Fibroblast of lung (primary cell): ENCODE measurements at regions not wholly inside any gene's neighbourhood (a gene's known extent, or its start where the extent isn't known, plus 50 kb on each side); places are given as distances from the start of the nearest gene placed in this dataset.

ENCODE experiments used
- DNase-seq, 2 donors: peaks; one replicate each; pipeline versions ENCODE4 v3.0.0 to v3.0.0-alpha.2; 2010; ENCODE audit warnings: low read depth in 2 of 2
- H2AFZ ChIP-seq: 2 replicates; pipeline ENCODE4 v1.5.1; 2012; ENCODE audit warnings: low read length, control low read depth, inconsistent platforms
- H3K27ac ChIP-seq: 2 replicates; pipeline ENCODE4 v1.5.1; 2011; ENCODE audit warnings: low read length, control low read depth; ENCODE audit not compliant: insufficient read depth
- H3K27me3 ChIP-seq: 2 replicates; pipeline ENCODE4 v1.5.1; 2011; ENCODE audit warnings: mild to moderate bottlenecking, low read length; ENCODE audit not compliant: control insufficient read depth, insufficient read depth
- H3K36me3 ChIP-seq: 2 replicates; pipeline ENCODE4 v1.5.1; 2011; ENCODE audit warnings: low read length; ENCODE audit not compliant: control insufficient read depth, insufficient read depth
- H3K4me1 ChIP-seq: 2 replicates; pipeline ENCODE4 v1.5.1; 2011; ENCODE audit warnings: low read length; ENCODE audit not compliant: control insufficient read depth, insufficient read depth; ENCODE audit errors: extremely low read depth
- H3K4me2 ChIP-seq: 2 replicates; pipeline ENCODE4 v1.5.1; 2011; ENCODE audit warnings: low read length, control low read depth; ENCODE audit not compliant: insufficient read depth; ENCODE audit errors: extremely low read depth
- H3K4me3 ChIP-seq, 4 experiments: fragments of 200-600 bp in 1 of 4; sonication (generic) in 1 of 4; replicated peaks in 1 of 4; 2 replicates each; pipeline ENCODE4 v1.5.1; 2011 to 2016; ENCODE audit warnings: low read length in 4 of 4, low read depth in 3 of 4, mild to moderate bottlenecking in 3 of 4, control low read depth in 2 of 4, inconsistent platforms in 1 of 4, mixed read lengths in 1 of 4; ENCODE audit not compliant: insufficient read depth in 1 of 4; ENCODE audit errors: control extremely low read depth in 1 of 4
- H3K79me2 ChIP-seq: 2 replicates; pipeline ENCODE4 v1.5.1; 2012; ENCODE audit warnings: mild to moderate bottlenecking, low read length, inconsistent platforms; ENCODE audit not compliant: control insufficient read depth, insufficient read depth
- H3K9ac ChIP-seq: 2 replicates; pipeline ENCODE4 v1.5.1; 2011; ENCODE audit warnings: mild to moderate bottlenecking, low read length, control low read depth; ENCODE audit not compliant: insufficient read depth
- H3K9me3 ChIP-seq: 2 replicates; pipeline ENCODE4 v1.5.1; 2012; ENCODE audit warnings: low read depth, low read length; ENCODE audit not compliant: control insufficient read depth, insufficient read depth
- H4K20me1 ChIP-seq: 2 replicates; pipeline ENCODE4 v1.5.1; 2011; ENCODE audit warnings: low read length; ENCODE audit not compliant: control insufficient read depth, insufficient read depth; ENCODE audit errors: extremely low read depth
- CTCF ChIP-seq, 2 donors: IDR thresholded peaks in 1 of 2; conservative IDR thresholded peaks in 1 of 2; 1 replicate in 1 of 2; 2 replicates in 1 of 2; pipeline ENCODE4 v1.5.1; 2011 to 2012; ENCODE audit warnings: low read length in 2 of 2, control low read depth in 1 of 2, inconsistent platforms in 1 of 2, low read depth in 1 of 2, mild to moderate bottlenecking in 1 of 2
- EZH2 ChIP-seq: IDR thresholded peaks from 2 replicates; pipeline ENCODE4 v1.5.1; 2012; ENCODE audit warnings: low read length, control low read depth, mild to moderate bottlenecking; ENCODE audit errors: missing control alignments

GRCh38 chr3:76369170-76369569, 583.8 kb upstream of the ZNF717 start:
- peak; percentile 25 to 59 for DNase-seq
- no peaks in the 10 kb centered on the region for H3K79me2 ChIP-seq
- no peaks in the 10 kb centered on the region for H4K20me1 ChIP-seq
- H3K4me1 ChIP-seq, result no peaks in the 10 kb centered on the region
- no peaks in the 10 kb centered on the region for H3K36me3 ChIP-seq
- H3K9me3 ChIP-seq, result no peaks in the 10 kb centered on the region
- no peak overlapping the region for H2AFZ ChIP-seq
- H3K27ac ChIP-seq, result no peak overlapping the region
- H3K4me2 ChIP-seq, result no peak overlapping the region
- H3K9ac ChIP-seq, result no peak overlapping the region
- TF ChIP-seq CTCF (conservative IDR thresholded peaks at IDR 0.05 in 1 of 2, IDR thresholded peaks at IDR 0.05 in 1 of 2; ENCODE audit: low read depth in 1 of 2, low read length in 2 of 2) (peak; percentile 36 to 56), EZH2 (no peak)
- no peak overlapping the region for H3K4me3 ChIP-seq
- H3K27me3 ChIP-seq, result no peaks in the 10 kb centered on the region

DNA sequence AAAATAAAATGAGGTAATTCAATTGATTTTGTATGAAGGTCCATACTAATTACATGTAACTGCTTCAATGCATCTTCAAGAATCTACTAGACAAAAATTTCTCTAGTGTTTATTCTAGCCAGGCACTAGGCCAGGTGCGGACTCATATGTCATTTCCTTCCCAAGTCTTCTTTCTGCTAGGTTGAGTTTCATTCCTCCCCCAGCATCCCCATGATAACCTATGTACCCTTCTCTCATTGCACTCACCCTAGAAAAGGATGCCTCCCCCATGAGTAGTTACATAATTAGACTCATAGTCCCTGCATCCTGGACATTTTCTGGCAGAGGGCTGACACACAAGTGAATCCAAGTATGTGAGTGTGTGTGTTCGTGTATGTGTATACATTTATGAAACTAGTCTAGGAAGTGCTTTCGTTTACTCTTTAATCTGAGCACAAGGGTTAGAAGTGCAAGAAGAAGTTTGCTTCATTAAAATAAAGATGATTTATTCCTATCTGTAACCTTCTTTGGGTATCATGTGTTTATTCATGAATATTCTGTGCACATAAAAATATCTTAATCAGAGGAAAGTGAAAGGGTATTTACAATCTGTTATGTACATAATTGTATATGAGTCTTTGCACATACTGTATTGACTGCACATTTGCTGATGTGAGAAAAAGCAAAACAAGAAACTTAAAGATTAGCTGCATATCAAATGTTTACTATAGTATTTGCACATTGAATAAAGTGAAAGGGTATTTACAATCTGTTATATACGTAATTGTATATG, 585.6 kb upstream of the ZNF717 start:
- TF ChIP-seq EZH2, result no peak
- TF ChIP-seq CTCF (conservative IDR thresholded peaks at IDR 0.05 in 1 of 2, IDR thresholded peaks at IDR 0.05 in 1 of 2; ENCODE audit: low read depth in 1 of 2, low read length in 2 of 2), result no peak
- Histone ChIP-seq H3K79me2 (no peaks in the 10 kb centered on the region), H2AFZ (no peak overlapping the region), H3K4me3 (no peak overlapping the region), H3K4me2 (no peak overlapping the region), H3K9me3 (no peaks in the 10 kb centered on the region), H3K4me1 (no peaks in the 10 kb centered on the region), H3K9ac (no peak overlapping the region), H3K27ac (no peak overlapping the region), H3K27me3 (no peaks in the 10 kb centered on the region), H3K36me3 (no peaks in the 10 kb centered on the region), H4K20me1 (no peaks in the 10 kb centered on the region)
- DNase-seq, result peak; percentile 0 to 2

DNA sequence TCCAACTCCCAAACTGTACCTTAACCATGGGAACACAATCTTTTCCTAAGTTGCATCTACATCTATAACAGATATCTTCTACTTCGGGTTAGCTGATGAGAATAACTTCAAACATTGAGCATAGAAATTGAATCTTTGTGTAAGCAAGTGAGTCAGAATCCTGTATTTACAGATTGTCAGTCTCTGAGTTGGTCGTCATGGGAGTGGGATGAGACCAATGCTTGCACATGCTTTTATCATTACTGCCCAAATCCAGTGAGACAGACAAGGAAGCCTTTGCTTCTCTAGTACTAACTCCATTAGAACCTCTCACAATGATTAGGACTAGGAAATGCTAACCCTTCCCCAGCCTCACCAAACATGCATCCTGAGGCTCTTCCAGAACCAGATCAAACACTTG, 587.1 kb upstream of the ZNF717 start:
- Histone ChIP-seq H3K9me3 (no peaks in the 10 kb centered on the region), H3K27me3 (no peaks in the 10 kb centered on the region), H3K4me1 (no peaks in the 10 kb centered on the region), H3K27ac (no peak overlapping the region), H3K79me2 (no peaks in the 10 kb centered on the region), H3K36me3 (no peaks in the 10 kb centered on the region), H3K4me3 (no peak overlapping the region), H3K9ac (no peak overlapping the region), H2AFZ (no peak overlapping the region), H3K4me2 (no peak overlapping the region), H4K20me1 (no peaks in the 10 kb centered on the region)
- DNase-seq, result no peak
- TF ChIP-seq EZH2 (no peak), CTCF (conservative IDR thresholded peaks at IDR 0.05 in 1 of 2, IDR thresholded peaks at IDR 0.05 in 1 of 2; ENCODE audit: low read depth in 1 of 2, low read length in 2 of 2) (no peak)
